Lower leg skin (tissue), 3 donors: ENCODE measurements at regions not wholly inside any gene's neighbourhood (a gene's known extent, or its start where the extent isn't known, plus 50 kb on each side); places are given as distances from the start of the nearest gene placed in this dataset.

Experiments used
- CTCF ChIP-seq, 3 donors: fragments of 450-650 bp; IDR thresholded peaks; one replicate each; pipeline ENCODE4 v1.5.1; 2016; ENCODE audit warnings: antibody characterized with exemption in 3 of 3, mild to moderate bottlenecking in 3 of 3, moderate library complexity in 2 of 3
- POLR2A ChIP-seq, 2 donors: fragments of 450-650 bp; IDR thresholded peaks; one replicate each; pipeline ENCODE4 v1.6.1; 2016 to 2017; ENCODE audit warnings: antibody characterized with exemption in 2 of 2, mild to moderate bottlenecking in 1 of 2, moderate library complexity in 1 of 2

- TF ChIP-seq CTCF (IDR thresholded peaks at IDR 0.05): no peak
- TF ChIP-seq POLR2A (IDR thresholded peaks at IDR 0.05): no peak
Observed at GRCh38 chr4:64643841-64644240, 234.6 kb upstream of the TECRL start.
